AG04450 (cell line): ENCODE measurements at regions not wholly inside any gene's neighbourhood (a gene's known extent, or its start where the extent isn't known, plus 50 kb on each side); places are given as distances from the start of the nearest gene placed in this dataset.

ENCODE experiments used
- CTCF ChIA-PET: fragments of 300-600, 350-600 bp; formaldehyde crosslinking; extraction: SDS; loops from one replicate; lab custom pipeline; 2022; ENCODE audit warnings: antibody characterized with exemption, inconsistent platforms; lab: Charles Lee
- POLR2A ChIA-PET: fragments of 350-600 bp; formaldehyde crosslinking; extraction: SDS; loops from one replicate; lab custom pipeline; 2021; ENCODE audit warnings: antibody characterized with exemption, inconsistent platforms; lab: Yijun Ruan, JAX
- DNase-seq: peaks from one replicate; pipeline ENCODE4 v3.0.0-alpha.2; 2011; ENCODE audit warnings: low read depth, low spot score
- H3K27ac ChIP-seq: one replicate; pipeline ENCODE4 v1.5.1; 2012; ENCODE audit warnings: low read depth, low read length, control low read depth
- H3K27me3 ChIP-seq: one replicate; pipeline ENCODE4 v1.6.0; 2012; ENCODE audit warnings: low read length; ENCODE audit not compliant: control insufficient read depth, insufficient read depth
- H3K4me3 ChIP-seq: 2 replicates; pipeline ENCODE4 v1.5.1; 2011; ENCODE audit warnings: mild to moderate bottlenecking, low read depth, low read length, control low read depth
- H3K9me3 ChIP-seq: 2 replicates; pipeline ENCODE4 v1.5.1; 2012; ENCODE audit warnings: low read length; ENCODE audit not compliant: control insufficient read depth, insufficient read depth
- TF ChIP-seq, protein P1 (sequence below): IDR thresholded peaks from 2 replicates; pipeline ENCODE4 v1.5.1; 2011; ENCODE audit warnings: low read depth, low read length, control low read depth, inconsistent platforms

DNA sequence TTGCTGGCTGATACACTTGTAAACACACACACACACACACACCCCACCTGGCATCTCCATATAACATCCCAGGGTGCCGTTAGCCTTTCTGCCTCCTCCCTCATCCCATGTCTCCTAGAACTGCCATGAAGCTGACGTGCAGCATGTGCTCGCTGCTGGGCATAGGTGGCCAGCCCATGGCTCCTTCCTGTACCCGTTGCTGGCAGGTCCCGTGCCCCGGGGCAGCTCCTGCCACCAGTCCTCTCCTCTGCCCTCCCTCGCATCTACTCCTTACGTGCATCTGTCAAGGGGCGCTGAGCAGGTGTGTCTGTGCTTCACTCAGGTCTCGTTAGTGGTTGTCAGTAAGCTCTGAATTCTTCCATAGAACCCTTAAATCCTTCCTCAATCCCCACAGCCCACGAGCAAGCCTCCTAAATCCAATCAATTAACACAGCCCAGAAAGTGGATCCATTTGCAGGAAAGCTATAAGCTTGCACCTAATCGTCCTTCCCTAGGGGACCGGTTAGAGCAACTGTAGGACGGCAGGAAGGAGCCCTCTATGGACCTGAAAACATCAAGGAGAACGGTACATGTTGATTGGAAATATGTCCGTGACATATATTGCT is 218.1 kb upstream of the FOXF1 start:
- CTCF ChIA-PET, result no interaction called here
- peaks cover 2% of the 10 kb centered on the region for H3K27me3 ChIP-seq
- no peak overlapping the region for H3K4me3 ChIP-seq
- POLR2A ChIA-PET, result interaction anchor here (1.7 kb wide), 1 partner anchor 70 kb away, joined by 8 read pairs; no protein-coding TSS in a partner anchor
- H3K9me3 ChIP-seq, result no peaks in the 10 kb centered on the region
- no peak overlapping the region for H3K27ac ChIP-seq
- DNase-seq, result no peak
- TF ChIP-seq, protein P1, sequence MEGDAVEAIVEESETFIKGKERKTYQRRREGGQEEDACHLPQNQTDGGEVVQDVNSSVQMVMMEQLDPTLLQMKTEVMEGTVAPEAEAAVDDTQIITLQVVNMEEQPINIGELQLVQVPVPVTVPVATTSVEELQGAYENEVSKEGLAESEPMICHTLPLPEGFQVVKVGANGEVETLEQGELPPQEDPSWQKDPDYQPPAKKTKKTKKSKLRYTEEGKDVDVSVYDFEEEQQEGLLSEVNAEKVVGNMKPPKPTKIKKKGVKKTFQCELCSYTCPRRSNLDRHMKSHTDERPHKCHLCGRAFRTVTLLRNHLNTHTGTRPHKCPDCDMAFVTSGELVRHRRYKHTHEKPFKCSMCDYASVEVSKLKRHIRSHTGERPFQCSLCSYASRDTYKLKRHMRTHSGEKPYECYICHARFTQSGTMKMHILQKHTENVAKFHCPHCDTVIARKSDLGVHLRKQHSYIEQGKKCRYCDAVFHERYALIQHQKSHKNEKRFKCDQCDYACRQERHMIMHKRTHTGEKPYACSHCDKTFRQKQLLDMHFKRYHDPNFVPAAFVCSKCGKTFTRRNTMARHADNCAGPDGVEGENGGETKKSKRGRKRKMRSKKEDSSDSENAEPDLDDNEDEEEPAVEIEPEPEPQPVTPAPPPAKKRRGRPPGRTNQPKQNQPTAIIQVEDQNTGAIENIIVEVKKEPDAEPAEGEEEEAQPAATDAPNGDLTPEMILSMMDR, result no peak

DNA sequence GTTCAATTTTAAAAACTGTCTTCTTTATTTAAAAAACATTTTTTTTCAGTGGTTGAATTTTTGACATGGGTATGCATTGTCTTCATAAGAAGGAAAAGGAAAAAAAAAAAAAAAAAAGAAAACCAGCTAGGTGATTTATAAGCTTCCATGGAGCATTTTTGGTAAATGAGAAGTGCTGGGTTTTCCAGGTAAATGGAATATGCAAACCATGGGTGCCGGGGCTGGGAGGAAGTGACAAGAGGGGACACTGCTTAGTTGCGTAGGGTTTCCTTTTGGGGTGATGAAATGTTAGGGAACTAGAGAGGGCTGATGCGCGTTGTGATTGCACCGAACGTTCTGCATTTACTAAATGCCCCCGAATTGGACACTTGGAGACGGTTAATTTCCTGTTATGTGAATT is 217.4 kb upstream of the FOXF1 start:
- Histone ChIP-seq H3K27ac (no peak overlapping the region), H3K9me3 (no peaks in the 10 kb centered on the region), H3K4me3 (no peak overlapping the region), H3K27me3 (no peaks in the 10 kb centered on the region)
- DNase-seq, result no peak
- POLR2A ChIA-PET, result interaction anchor here (1.7 kb wide), 1 partner anchor 70 kb away, joined by 8 read pairs; no protein-coding TSS in a partner anchor
- TF ChIP-seq, protein P1, result no peak
- CTCF ChIA-PET, result no interaction called here

DNA sequence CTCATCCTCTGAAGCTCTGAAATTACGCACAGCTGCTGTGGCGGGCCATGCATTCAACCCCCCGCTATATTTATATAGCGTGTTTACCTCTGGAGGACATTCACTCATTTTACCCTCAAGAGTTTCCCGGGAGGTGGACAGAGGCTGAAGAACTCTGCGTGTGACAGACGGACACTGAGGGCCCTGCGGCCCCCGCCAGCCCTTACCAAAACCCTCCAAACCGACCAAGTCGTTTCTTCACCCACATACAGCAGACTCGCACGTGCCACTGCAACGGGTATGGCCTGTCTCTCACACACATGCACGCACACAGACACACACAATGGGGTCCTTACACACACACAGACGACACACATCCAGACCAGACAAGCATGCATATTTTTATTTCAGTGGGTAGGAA is 216.4 kb upstream of the FOXF1 start:
- no peaks in the 10 kb centered on the region for H3K9me3 ChIP-seq
- no peaks in the 10 kb centered on the region for H3K27me3 ChIP-seq
- POLR2A ChIA-PET, result interaction anchor here (1.0 to 1.9 kb wide), 4 partner anchors 26 to 161 kb away, joined by 3 to 5 read pairs (median 4); no protein-coding TSS in a partner anchor
- CTCF ChIA-PET, result interaction anchor here (0.6 kb wide), 1 partner anchor 164 kb away, joined by 3 read pairs; no protein-coding TSS in a partner anchor
- no peak overlapping the region for H3K27ac ChIP-seq
- no peak overlapping the region for H3K4me3 ChIP-seq
- TF ChIP-seq, protein P1, result no peak
- no peak for DNase-seq

DNA sequence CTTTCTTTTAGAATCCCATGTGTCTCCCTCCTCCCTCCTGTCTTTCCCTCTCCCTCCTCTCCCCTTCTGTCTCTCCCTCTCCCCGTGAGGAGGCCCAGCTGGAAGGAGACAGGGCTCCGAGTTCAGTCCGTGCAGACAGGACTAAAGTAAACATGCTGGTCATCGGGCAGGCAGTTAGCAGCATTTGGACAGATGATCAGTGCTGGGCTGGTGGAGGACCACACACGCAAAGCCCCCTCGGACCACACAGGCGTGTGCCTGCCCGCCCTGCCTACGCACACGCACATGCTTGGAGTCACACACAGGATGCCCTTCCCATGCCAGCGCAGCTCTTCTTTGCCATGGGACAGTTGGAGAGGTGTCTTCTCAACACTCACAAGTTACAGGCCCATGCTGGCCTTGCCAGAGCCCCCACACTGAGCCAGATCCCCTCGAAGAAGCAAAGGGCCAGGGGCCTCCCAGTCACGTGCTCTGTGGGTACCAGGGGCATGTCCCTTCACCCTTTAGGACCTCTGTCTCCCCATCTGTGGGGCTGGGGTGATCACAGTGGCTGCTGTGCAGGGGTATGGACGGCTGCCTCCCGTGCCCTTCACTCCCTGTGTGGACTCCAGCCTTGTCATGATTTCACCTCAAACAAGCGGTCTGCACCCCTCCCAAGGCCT is 215.7 kb upstream of the FOXF1 start:
- H3K27me3 ChIP-seq, result no peaks in the 10 kb centered on the region
- no peaks in the 10 kb centered on the region for H3K9me3 ChIP-seq
- H3K4me3 ChIP-seq, result no peak overlapping the region
- ChIA-PET CTCF (interaction anchor here (0.6 to 0.7 kb wide), 2 partner anchors 163 to 473 kb away, joined by 3 read pairs; no protein-coding TSS in a partner anchor), POLR2A (interaction anchor here (0.5 to 1.9 kb wide), 7 partner anchors 9 to 160 kb away, joined by 3 to 5 read pairs (median 3); no protein-coding TSS in a partner anchor)
- peak; percentile 91 for DNase-seq
- TF ChIP-seq, protein P1, result no peak
- H3K27ac ChIP-seq, result peak overlapping the region; percentile 95

DNA sequence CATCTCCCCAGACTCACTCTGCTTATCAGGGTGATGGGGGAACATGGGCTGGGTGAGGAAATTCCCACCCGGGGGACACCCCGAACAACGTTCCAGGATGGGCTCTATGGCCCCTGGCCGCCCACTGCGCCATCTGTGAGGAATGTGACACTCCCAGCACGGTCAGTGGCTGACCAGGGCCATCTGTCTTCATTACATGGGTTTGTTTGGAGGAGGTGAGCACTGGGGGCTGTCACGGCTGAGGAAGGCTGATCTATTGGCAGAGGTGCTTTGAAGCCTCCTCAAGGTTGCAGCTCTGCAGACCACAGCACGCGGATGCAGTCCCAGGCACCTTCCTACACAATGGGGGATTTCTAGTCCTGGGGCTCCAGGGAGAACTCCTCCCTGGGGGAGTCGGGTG is 214.1 kb upstream of the FOXF1 start:
- no peak overlapping the region for H3K4me3 ChIP-seq

More for the DNA sequence above, 214.1 kb upstream of the FOXF1 start:
- Histone ChIP-seq H3K27me3 (no peaks in the 10 kb centered on the region), H3K27ac (no peak overlapping the region), H3K9me3 (no peaks in the 10 kb centered on the region)
- TF ChIP-seq, protein P1, result no peak
- DNase-seq, result no peak
- POLR2A ChIA-PET, result interaction anchor here (0.5 kb wide), 1 partner anchor 77 kb away, joined by 4 read pairs; no protein-coding TSS in a partner anchor
- CTCF ChIA-PET, result interaction anchor here (0.6 kb wide), 1 partner anchor 24 kb away, joined by 3 read pairs; no protein-coding TSS in a partner anchor
